DND-41 (cell line): ENCODE measurements at regions not wholly inside any gene's neighbourhood (a gene's known extent, or its start where the extent isn't known, plus 50 kb on each side); places are given as distances from the start of the nearest gene placed in this dataset.

Source experiments
- ATAC-seq: fragments of 200-7000 bp; cut with Tn5 transposase; 3 replicates; pipeline ENCODE4 v1.9.1; 2021; ENCODE audit warnings: low read depth; ENCODE audit not compliant: insufficient read depth
- DNase-seq: peaks from one replicate; pipeline ENCODE4 v3.0.0-alpha.2; 2020
- H2AFZ ChIP-seq: 2 replicates; pipeline ENCODE4 v1.6.0; 2012; ENCODE audit warnings: low read depth, low read length
- H3K27ac ChIP-seq: 2 replicates; pipeline ENCODE4 v1.5.1; 2012; ENCODE audit warnings: low read length, inconsistent platforms
- H3K27me3 ChIP-seq: fragments of 200-600 bp; sonication (generic); 2 replicates; pipeline ENCODE4 v1.6.0; 2012; ENCODE audit warnings: low read length, mild to moderate bottlenecking, inconsistent platforms; ENCODE audit not compliant: insufficient read depth, poor library complexity
- H3K36me3 ChIP-seq: 2 replicates; pipeline ENCODE4 v1.5.1; 2012; ENCODE audit warnings: low read length, inconsistent platforms; ENCODE audit not compliant: insufficient read depth
- H3K4me1 ChIP-seq: 2 replicates; pipeline ENCODE4 v1.5.1; 2012; ENCODE audit warnings: mild to moderate bottlenecking, low read length; ENCODE audit not compliant: insufficient read depth
- H3K4me2 ChIP-seq: 2 replicates; pipeline ENCODE4 v1.6.0; 2012; ENCODE audit warnings: mild to moderate bottlenecking, moderate library complexity, low read length, inconsistent platforms; ENCODE audit not compliant: insufficient read depth
- H3K4me3 ChIP-seq, 2 experiments: fragments of 200-600 bp in 1 of 2; shearing (Covaris generic) in 1 of 2; 2 replicates each; pipeline ENCODE4 v1.5.1; 2012 to 2016; ENCODE audit warnings: inconsistent platforms in 2 of 2, low read length in 2 of 2, mild to moderate bottlenecking in 2 of 2, low read depth in 1 of 2, moderate library complexity in 1 of 2
- H3K79me2 ChIP-seq: 2 replicates; pipeline ENCODE4 v1.6.0; 2012; ENCODE audit warnings: low read length, inconsistent platforms; ENCODE audit not compliant: insufficient read depth
- H3K9ac ChIP-seq: 2 replicates; pipeline ENCODE4 v1.6.0; 2012; ENCODE audit warnings: low read depth, mild to moderate bottlenecking, inconsistent platforms, low read length, moderate library complexity
- H3K9me3 ChIP-seq: 2 replicates; pipeline ENCODE4 v1.5.1; 2012; ENCODE audit warnings: low read length, moderate library complexity, mild to moderate bottlenecking, inconsistent platforms; ENCODE audit not compliant: insufficient read depth, severe bottlenecking
- H4K20me1 ChIP-seq: 2 replicates; pipeline ENCODE4 v1.6.0; 2012; ENCODE audit warnings: low read length; ENCODE audit not compliant: insufficient read depth
- EZH2 ChIP-seq: IDR thresholded peaks from 3 replicates; pipeline ENCODE4 v1.6.1; 2012; ENCODE audit warnings: borderline replicate concordance, low read depth, mild to moderate bottlenecking, moderate library complexity, low read length, inconsistent platforms; ENCODE audit not compliant: severe bottlenecking
- TF ChIP-seq, protein P1 (sequence below): IDR thresholded peaks from 2 replicates; pipeline ENCODE4 v1.5.1; 2012; ENCODE audit warnings: borderline replicate concordance, low read length, moderate library complexity, mild to moderate bottlenecking; ENCODE audit not compliant: poor library complexity, severe bottlenecking; ENCODE audit errors: extremely low read depth

DNA sequence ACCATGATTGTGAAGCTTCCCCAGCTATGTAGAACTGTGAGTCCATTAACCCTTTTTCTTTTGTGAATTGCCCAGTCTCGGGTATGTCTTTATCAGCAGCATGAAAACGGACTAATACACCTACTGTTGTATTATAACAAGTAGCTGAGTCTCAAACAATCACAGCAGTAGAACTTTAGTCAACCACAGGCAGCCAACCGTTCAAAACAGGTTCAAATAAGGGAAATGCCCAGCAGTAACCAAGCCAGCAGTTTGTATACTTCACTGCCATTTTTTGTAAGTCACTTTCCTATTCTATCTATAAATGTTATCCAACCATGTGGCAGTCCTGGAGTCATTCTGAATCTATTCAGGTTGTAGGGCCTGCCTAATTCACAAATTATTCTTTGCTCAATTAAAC lies 1560.6 kb upstream of the SLC39A10 start:
- no peaks in the 10 kb centered on the region for H3K36me3 ChIP-seq
- no peak overlapping the region for H3K4me3 ChIP-seq
- H3K9me3 ChIP-seq = no peaks in the 10 kb centered on the region
- no peak overlapping the region for H2AFZ ChIP-seq
- no peaks in the 10 kb centered on the region for H3K27me3 ChIP-seq
- ATAC-seq = no peak
- no peak overlapping the region for H3K9ac ChIP-seq
- no peaks in the 10 kb centered on the region for H4K20me1 ChIP-seq
- no peak overlapping the region for H3K4me2 ChIP-seq
- TF ChIP-seq, protein P1, sequence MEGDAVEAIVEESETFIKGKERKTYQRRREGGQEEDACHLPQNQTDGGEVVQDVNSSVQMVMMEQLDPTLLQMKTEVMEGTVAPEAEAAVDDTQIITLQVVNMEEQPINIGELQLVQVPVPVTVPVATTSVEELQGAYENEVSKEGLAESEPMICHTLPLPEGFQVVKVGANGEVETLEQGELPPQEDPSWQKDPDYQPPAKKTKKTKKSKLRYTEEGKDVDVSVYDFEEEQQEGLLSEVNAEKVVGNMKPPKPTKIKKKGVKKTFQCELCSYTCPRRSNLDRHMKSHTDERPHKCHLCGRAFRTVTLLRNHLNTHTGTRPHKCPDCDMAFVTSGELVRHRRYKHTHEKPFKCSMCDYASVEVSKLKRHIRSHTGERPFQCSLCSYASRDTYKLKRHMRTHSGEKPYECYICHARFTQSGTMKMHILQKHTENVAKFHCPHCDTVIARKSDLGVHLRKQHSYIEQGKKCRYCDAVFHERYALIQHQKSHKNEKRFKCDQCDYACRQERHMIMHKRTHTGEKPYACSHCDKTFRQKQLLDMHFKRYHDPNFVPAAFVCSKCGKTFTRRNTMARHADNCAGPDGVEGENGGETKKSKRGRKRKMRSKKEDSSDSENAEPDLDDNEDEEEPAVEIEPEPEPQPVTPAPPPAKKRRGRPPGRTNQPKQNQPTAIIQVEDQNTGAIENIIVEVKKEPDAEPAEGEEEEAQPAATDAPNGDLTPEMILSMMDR = no peak
- no peaks in the 10 kb centered on the region for H3K79me2 ChIP-seq
- no peaks in the 10 kb centered on the region for H3K4me1 ChIP-seq
- no peak overlapping the region for H3K27ac ChIP-seq
- no peak for DNase-seq

DNA sequence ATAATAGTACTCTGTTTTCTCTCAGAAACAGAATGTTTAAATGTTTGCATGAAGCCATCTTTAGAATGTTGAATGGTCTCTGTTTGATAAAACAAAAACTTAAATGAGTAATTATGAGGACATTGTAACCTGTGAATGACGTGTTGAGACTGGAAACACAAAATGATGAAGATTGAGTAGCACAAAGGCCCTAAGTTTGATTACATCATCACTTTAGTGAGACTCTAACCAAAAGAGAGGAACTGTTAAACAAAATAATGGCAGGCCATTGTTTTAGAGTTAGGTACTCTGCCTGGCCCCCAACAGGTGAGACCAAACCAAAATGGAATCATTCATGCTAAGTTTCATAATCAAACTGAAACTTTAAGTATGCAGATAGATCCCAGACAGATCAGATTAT lies 1561.7 kb upstream of the SLC39A10 start:
- DNase-seq = no peak
- TF ChIP-seq EZH2 = no peak
- TF ChIP-seq, protein P1 = no peak
- Histone ChIP-seq H4K20me1 (no peaks in the 10 kb centered on the region), H2AFZ (no peak overlapping the region), H3K27me3 (no peaks in the 10 kb centered on the region), H3K4me2 (no peak overlapping the region), H3K4me1 (no peaks in the 10 kb centered on the region), H3K9me3 (no peaks in the 10 kb centered on the region), H3K79me2 (no peaks in the 10 kb centered on the region), H3K4me3 (no peak overlapping the region), H3K27ac (no peak overlapping the region), H3K9ac (no peak overlapping the region), H3K36me3 (no peaks in the 10 kb centered on the region)
- no peak for ATAC-seq

DNA sequence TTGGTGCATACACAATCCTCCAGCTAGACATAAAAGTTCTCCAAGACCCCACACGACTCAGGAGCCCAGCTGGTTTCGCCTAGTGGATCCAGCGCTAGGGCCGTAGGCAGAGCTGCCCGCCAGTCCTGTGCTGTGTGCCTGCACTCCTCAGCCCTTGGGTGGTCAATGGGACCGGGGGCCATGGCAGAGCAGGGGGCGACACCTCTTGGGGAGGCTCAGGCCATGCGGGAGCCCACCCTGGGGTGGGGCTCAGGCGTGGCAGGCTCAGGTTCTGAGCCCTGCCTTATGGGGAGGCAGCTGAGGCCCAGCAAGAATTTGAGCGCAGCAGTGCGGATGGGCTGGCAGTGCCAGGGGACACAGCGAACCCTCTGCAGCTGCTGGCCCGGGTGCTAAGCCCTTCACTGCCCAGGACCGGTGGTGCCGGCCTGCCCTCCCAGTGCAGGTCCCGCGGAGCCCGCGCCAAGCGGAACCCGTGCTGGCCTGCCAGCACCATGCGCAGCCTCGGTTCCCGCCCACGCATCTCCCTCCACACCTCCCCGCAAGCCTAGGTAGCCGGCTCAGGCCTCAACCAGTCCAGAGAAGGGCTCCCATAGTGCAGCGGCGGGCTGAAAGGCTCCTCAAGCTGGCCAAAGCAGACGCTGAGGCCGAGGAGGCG lies 1566.6 kb upstream of the SLC39A10 start:
- no peaks in the 10 kb centered on the region for H3K9me3 ChIP-seq
- no peak overlapping the region for H3K27ac ChIP-seq
- H3K36me3 ChIP-seq = no peaks in the 10 kb centered on the region
- H3K4me3 ChIP-seq = no peak overlapping the region
- H2AFZ ChIP-seq = no peak overlapping the region
- H3K79me2 ChIP-seq = no peaks in the 10 kb centered on the region
- H4K20me1 ChIP-seq = no peaks in the 10 kb centered on the region
- H3K9ac ChIP-seq = no peak overlapping the region
- ATAC-seq (no peak), DNase-seq (no peak)
- no peaks in the 10 kb centered on the region for H3K4me1 ChIP-seq
- H3K27me3 ChIP-seq = no peaks in the 10 kb centered on the region
- no peak overlapping the region for H3K4me2 ChIP-seq
- TF ChIP-seq EZH2 = no peak
- TF ChIP-seq, protein P1 = no peak
